ENCODE measurements at regions not wholly inside any gene's neighbourhood (a gene's known extent, or its start where the extent isn't known, plus 50 kb on each side); places are given as distances from the start of the nearest gene placed in this dataset.

DNA sequence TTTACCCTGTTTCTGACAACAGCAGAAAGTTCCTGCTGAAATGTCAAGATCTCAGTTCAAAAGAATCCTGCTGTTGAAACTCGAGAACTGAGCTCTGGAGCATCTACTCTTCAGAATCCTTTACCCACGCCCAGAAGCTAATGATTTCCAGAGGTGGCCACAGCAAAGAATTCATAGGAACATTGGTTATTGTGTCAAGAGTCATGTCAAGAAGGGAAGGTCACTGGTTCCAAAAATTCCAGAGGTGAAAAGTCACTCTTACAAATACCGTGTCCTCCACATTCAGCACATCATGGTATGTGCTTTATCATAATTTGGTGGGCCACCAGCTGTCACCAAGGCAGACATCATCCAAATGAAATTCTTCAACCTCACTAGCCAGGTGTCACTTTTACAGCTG is 394.4 kb upstream of the NPVF start:
- peak overlapping the region; percentile 82 for H3K27ac Mint-ChIP-seq (ENCODE audit: unreplicated experiment)
- no peaks in the 10 kb centered on the region for H3K9me3 Mint-ChIP-seq (ENCODE audit: unreplicated experiment)
- no peak for DNase-seq (ENCODE audit: extremely low spot score, unreplicated experiment)
- H3K4me1 Mint-ChIP-seq (ENCODE audit: unreplicated experiment) = peaks cover 53% of the 10 kb centered on the region
- no peaks in the 10 kb centered on the region for H3K27me3 Mint-ChIP-seq (ENCODE audit: unreplicated experiment)
- TF ChIP-seq, protein P1, sequence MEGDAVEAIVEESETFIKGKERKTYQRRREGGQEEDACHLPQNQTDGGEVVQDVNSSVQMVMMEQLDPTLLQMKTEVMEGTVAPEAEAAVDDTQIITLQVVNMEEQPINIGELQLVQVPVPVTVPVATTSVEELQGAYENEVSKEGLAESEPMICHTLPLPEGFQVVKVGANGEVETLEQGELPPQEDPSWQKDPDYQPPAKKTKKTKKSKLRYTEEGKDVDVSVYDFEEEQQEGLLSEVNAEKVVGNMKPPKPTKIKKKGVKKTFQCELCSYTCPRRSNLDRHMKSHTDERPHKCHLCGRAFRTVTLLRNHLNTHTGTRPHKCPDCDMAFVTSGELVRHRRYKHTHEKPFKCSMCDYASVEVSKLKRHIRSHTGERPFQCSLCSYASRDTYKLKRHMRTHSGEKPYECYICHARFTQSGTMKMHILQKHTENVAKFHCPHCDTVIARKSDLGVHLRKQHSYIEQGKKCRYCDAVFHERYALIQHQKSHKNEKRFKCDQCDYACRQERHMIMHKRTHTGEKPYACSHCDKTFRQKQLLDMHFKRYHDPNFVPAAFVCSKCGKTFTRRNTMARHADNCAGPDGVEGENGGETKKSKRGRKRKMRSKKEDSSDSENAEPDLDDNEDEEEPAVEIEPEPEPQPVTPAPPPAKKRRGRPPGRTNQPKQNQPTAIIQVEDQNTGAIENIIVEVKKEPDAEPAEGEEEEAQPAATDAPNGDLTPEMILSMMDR (IDR thresholded peaks at IDR 0.05) = no peak
- peaks cover 4% of the 10 kb centered on the region for H3K36me3 Mint-ChIP-seq (ENCODE audit: unreplicated experiment)
- H3K4me3 Mint-ChIP-seq (ENCODE audit: unreplicated experiment) = no peak overlapping the region

DNA sequence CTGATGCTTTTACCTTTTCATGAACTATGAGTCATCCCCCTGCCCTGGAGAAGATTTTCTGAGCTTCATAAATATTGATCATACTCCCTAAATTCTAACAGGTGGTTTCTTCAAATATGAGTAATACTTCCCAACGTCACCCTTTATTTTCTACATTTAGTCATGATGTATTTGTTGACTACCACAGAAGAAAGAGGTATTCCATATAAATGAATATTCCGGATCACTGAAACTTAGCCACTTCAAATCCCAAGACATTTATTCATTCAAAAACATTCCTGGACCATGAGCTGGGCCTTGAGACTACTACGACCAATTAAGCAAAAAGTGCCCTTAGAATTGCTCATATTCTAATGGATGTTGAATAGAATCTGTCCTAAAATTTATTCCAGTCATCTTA is 395.8 kb upstream of the NPVF start:
- no peak for DNase-seq (ENCODE audit: extremely low spot score, unreplicated experiment)
- H3K27ac Mint-ChIP-seq (ENCODE audit: unreplicated experiment) = peak overlapping the region; percentile 65

DNA sequence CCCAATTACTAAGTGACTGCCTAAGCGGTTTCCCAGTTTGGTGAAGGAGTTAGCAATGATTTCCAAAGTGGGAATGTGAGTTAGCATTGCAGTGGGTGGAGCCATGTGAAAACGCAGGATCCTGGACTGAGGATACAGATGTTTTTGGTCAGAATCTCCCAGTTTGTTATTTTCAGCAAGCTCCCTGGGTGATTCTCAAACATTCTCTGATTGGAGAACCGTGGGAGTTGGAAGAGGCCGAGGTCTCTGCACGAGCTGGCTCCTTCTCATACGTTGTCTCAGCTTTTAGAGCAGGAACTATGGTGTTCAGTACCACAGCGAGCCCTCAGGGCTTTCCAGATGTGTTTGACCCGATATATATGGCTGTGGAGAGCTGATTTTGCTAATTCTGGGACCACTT is 396.5 kb upstream of the NPVF start:
- Mint-ChIP-seq H3K9me3 (ENCODE audit: unreplicated experiment) (no peaks in the 10 kb centered on the region), H3K4me3 (ENCODE audit: unreplicated experiment) (no peak overlapping the region), H3K27ac (ENCODE audit: unreplicated experiment) (peak overlapping the region; percentile 72), H3K4me1 (ENCODE audit: unreplicated experiment) (peaks cover 44% of the 10 kb centered on the region), H3K27me3 (ENCODE audit: unreplicated experiment) (no peaks in the 10 kb centered on the region), H3K36me3 (ENCODE audit: unreplicated experiment) (peaks cover 1% of the 10 kb centered on the region)
- TF ChIP-seq, protein P1 (IDR thresholded peaks at IDR 0.05) = no peak
- no peak for DNase-seq (ENCODE audit: extremely low spot score, unreplicated experiment)

More for the DNA sequence above, 395.8 kb upstream of the NPVF start:
- H3K4me1 Mint-ChIP-seq (ENCODE audit: unreplicated experiment) = peaks cover 49% of the 10 kb centered on the region
- H3K36me3 Mint-ChIP-seq (ENCODE audit: unreplicated experiment) = peaks cover 1% of the 10 kb centered on the region
- TF ChIP-seq, protein P1 (IDR thresholded peaks at IDR 0.05) = no peak
- H3K9me3 Mint-ChIP-seq (ENCODE audit: unreplicated experiment) = no peaks in the 10 kb centered on the region
- no peaks in the 10 kb centered on the region for H3K27me3 Mint-ChIP-seq (ENCODE audit: unreplicated experiment)
- H3K4me3 Mint-ChIP-seq (ENCODE audit: unreplicated experiment) = no peak overlapping the region

DNA sequence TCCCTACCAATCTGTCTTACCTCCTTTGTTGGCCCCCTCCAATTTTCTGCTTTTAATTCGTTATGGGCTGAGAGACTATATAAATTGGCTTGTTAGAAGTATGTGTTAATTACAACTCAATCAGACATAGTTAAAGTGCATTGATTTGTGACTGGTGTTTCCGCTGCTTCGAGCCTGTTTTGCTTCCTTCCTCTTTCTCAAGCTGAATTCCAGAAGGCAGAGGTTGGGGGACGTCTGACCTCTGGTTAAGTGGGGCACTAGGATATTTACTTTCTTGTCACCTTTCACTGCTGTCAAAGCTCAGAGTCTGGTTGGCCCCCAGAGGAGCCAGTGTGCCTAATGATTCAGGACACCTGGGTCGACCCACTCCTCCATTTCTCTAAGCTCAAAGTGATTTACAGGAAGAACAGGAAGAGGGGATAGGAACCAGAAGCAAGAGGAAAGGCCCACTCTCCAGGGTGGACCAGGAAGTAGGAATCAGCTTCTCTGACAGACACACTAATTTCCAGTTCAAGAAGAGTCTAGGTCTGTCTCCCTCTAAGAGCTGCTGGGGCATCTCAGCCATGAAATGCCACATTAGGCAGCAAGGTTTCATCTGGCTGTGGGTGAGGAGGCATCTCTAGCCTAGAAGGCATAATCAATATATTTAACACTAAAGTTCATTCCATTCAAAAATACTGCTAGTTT is 397.2 kb upstream of the NPVF start:
- TF ChIP-seq, protein P1 (IDR thresholded peaks at IDR 0.05) = no peak
- no peaks in the 10 kb centered on the region for H3K9me3 Mint-ChIP-seq (ENCODE audit: unreplicated experiment)
- H3K36me3 Mint-ChIP-seq (ENCODE audit: unreplicated experiment) = peaks cover 1% of the 10 kb centered on the region
- peaks cover 38% of the 10 kb centered on the region for H3K4me1 Mint-ChIP-seq (ENCODE audit: unreplicated experiment)
- H3K27me3 Mint-ChIP-seq (ENCODE audit: unreplicated experiment) = no peaks in the 10 kb centered on the region
- H3K27ac Mint-ChIP-seq (ENCODE audit: unreplicated experiment) = peak overlapping the region; percentile 72
- H3K4me3 Mint-ChIP-seq (ENCODE audit: unreplicated experiment) = no peak overlapping the region
- no peak for DNase-seq (ENCODE audit: extremely low spot score, unreplicated experiment)

DNA sequence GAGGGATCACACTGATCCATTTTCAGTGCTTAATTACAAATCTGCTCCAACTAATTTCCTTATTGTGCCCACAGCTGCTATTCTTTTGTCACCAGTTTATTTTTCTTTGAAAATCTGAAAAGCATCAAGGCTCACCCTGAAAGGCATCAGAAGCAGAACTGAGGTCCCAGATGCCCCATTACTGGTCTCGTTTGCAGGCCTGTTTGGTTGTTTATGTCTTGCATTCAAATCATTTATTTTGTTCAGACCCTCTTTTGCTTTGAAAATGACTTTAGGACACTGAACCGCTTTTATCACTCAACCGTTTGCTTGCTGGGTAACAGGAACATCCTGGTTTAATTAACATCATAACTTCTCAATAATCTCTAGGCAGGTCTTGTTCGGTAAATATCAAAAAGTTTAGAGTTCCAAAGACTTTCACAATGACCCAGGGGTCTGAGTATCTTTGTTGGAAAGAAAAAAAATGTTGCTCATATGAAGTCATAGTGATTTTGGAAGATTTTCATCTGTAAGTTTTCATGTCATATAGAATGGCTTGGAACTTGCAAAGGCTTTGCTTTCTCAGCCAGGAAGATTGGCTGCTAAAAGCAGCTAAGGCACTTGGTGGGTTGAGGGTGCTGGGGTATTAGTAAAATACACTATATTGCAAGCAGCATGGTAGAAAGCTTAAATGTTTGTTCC is 398.3 kb upstream of the NPVF start:
- H3K4me3 Mint-ChIP-seq (ENCODE audit: unreplicated experiment) = no peak overlapping the region
- TF ChIP-seq, protein P1 (IDR thresholded peaks at IDR 0.05) = no peak
- no peaks in the 10 kb centered on the region for H3K9me3 Mint-ChIP-seq (ENCODE audit: unreplicated experiment)
- peaks cover 1% of the 10 kb centered on the region for H3K36me3 Mint-ChIP-seq (ENCODE audit: unreplicated experiment)
- peaks cover 41% of the 10 kb centered on the region for H3K4me1 Mint-ChIP-seq (ENCODE audit: unreplicated experiment)
- peak overlapping the region; percentile 42 for H3K27ac Mint-ChIP-seq (ENCODE audit: unreplicated experiment)
- DNase-seq (ENCODE audit: extremely low spot score, unreplicated experiment) = no peak
- H3K27me3 Mint-ChIP-seq (ENCODE audit: unreplicated experiment) = no peaks in the 10 kb centered on the region
